Heart left ventricle (tissue), 13 donors: ENCODE measurements at regions not wholly inside any gene's neighbourhood (a gene's known extent, or its start where the extent isn't known, plus 50 kb on each side); places are given as distances from the start of the nearest gene placed in this dataset.

Source experiments
- POLR2A ChIP-seq, 2 donors: fragments of 450-650 bp; IDR thresholded peaks; one replicate each; pipeline ENCODE4 v1.6.1; 2017; ENCODE audit warnings: antibody characterized with exemption in 2 of 2, mild to moderate bottlenecking in 2 of 2, moderate library complexity in 2 of 2
- TF ChIP-seq, protein P1 (sequence below), 12 donors: fragments of 200-600 bp; sonication (generic) in 4 of 12; IDR thresholded peaks; one replicate each; pipeline versions ENCODE4 v1.5.0 to v1.8.0; 2018 to 2022; ENCODE audit warnings: antibody characterized with exemption in 12 of 12, mild to moderate bottlenecking in 5 of 12
- donor health status: ischemic (EF 13 %, LVEDD 7.1; RV severe dilation, severe dysfunction).
- donor health status: DM: no; HTN: yes; CAD: no.
- donor health status: DM: no; HTN: no; CAD: no.
- donor health status: ischemic (EF 25% LVEDD 6.9; RV normal size, moderate dysfunction).
- donor health status: ischemic (EF 25% LVEDD 5.7; RV mildly dilated, moderate dysfunction).
- donor health status: ischemic (EF 35%, LVEDD 5.7; RV mildly dilated, moderate dysfunction).
- donor health status: nonischemic (EF 11% LVEDD 7.7; RV severe dilation, severe dysfunction).
- donor health status: DM: yes; HTN: yes; CAD: no.
- donor health status: PGD.
- donor health status: ischemic (EF 29% LVEDD 5.4; RV normal size, mild dysfunction).
- donor health status: nonischemic (EF 23%, LVEDD 6.1; RV moderate dilation, normal function).

DNA sequence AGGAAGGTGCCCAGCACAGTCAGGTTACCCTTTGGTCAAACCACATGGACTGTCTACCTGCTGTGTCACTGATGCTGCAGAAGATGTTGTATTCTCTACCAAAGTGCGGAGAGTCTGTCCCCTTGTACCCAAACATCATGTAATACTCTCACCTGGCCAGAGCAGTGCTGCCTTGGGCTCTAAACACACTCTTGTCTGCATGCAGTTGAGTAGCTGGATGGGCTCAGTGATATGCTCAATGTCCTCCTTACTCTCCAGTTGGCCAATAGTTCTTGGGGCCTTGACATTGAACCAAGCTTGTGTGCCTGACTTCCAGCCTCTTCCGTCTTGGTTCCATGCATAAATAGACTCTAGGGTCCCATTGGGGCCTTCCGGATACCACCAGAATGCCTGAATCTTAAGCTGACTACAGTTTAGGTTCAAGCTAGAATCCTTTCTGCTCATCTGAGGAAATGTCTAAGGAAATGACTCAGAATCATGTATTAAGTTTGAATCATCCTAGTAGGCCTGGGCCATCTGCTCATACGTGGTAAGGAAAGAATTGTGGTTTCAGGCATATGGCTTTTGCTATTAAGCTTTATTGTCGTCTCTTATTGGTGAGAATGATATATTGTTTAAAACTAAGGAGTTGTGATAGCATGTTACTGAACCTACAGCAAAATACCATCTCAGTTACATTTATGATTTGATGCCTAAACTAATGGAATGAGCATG lies 118.0 kb downstream of the OTUD1 start:
- TF ChIP-seq, protein P1, sequence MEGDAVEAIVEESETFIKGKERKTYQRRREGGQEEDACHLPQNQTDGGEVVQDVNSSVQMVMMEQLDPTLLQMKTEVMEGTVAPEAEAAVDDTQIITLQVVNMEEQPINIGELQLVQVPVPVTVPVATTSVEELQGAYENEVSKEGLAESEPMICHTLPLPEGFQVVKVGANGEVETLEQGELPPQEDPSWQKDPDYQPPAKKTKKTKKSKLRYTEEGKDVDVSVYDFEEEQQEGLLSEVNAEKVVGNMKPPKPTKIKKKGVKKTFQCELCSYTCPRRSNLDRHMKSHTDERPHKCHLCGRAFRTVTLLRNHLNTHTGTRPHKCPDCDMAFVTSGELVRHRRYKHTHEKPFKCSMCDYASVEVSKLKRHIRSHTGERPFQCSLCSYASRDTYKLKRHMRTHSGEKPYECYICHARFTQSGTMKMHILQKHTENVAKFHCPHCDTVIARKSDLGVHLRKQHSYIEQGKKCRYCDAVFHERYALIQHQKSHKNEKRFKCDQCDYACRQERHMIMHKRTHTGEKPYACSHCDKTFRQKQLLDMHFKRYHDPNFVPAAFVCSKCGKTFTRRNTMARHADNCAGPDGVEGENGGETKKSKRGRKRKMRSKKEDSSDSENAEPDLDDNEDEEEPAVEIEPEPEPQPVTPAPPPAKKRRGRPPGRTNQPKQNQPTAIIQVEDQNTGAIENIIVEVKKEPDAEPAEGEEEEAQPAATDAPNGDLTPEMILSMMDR (IDR thresholded peaks at IDR 0.05), result no peak
- no peak for TF ChIP-seq POLR2A (IDR thresholded peaks at IDR 0.05)
